Stomach (tissue), 4 donors: ENCODE measurements at regions not wholly inside any gene's neighbourhood (a gene's known extent, or its start where the extent isn't known, plus 50 kb on each side); places are given as distances from the start of the nearest gene placed in this dataset.

Experiments
- CTCF ChIP-seq, 7 experiments: fragments of 450-650 bp in 4 of 7; fragments of 200-600 bp in 3 of 7; sonication (generic) in 3 of 7; IDR thresholded peaks; one replicate each; pipeline ENCODE4 v1.5.1; 2016 to 2019; ENCODE audit warnings: antibody characterized with exemption in 7 of 7, control low read depth in 2 of 7, mild to moderate bottlenecking in 1 of 7
- POLR2A ChIP-seq, 4 donors: fragments of 450-650 bp; IDR thresholded peaks; one replicate each; pipeline ENCODE4 v1.6.1; 2016; ENCODE audit warnings: antibody characterized with exemption in 4 of 4, control low read depth in 2 of 4, mild to moderate bottlenecking in 1 of 4, moderate library complexity in 1 of 4
- POLR2AphosphoS5 ChIP-seq, 3 donors: sonication (generic); formaldehyde crosslinking; IDR thresholded peaks; one replicate each; pipeline ENCODE4 v1.6.1; 2016; ENCODE audit warnings: antibody characterized with exemption in 3 of 3

- TF ChIP-seq CTCF (IDR thresholded peaks at IDR 0.05) (no peak), POLR2A (IDR thresholded peaks at IDR 0.05) (no peak), POLR2AphosphoS5 (IDR thresholded peaks at IDR 0.05) (no peak)
Observed at GRCh38 chr2:397926-398325, 110.0 kb upstream of the ALKAL2 start.
